H9 (cell line): ENCODE measurements at regions not wholly inside any gene's neighbourhood (a gene's known extent, or its start where the extent isn't known, plus 50 kb on each side); places are given as distances from the start of the nearest gene placed in this dataset.

Experiments
- DNase-seq: peaks from one replicate; pipeline ENCODE4 v3.0.0-alpha.2; 2017
- H2AFZ ChIP-seq: one replicate; pipeline ENCODE4 v1.6.1; 2013; ENCODE audit warnings: mild to moderate bottlenecking, low read length, control low read depth, moderate library complexity
- H2AK5ac ChIP-seq: 2 replicates; pipeline ENCODE4 v1.6.1; 2013; ENCODE audit warnings: low read length, control low read depth, mixed read lengths; ENCODE audit not compliant: insufficient read length
- H2BK120ac ChIP-seq: one replicate; pipeline ENCODE4 v1.6.1; 2013; ENCODE audit warnings: low read depth, mild to moderate bottlenecking, low read length, control low read depth, inconsistent platforms; ENCODE audit not compliant: poor library complexity, severe bottlenecking
- H2BK12ac ChIP-seq: 2 replicates; pipeline ENCODE4 v1.6.1; 2013; ENCODE audit warnings: low read length, control low read depth, mixed read lengths, low read depth; ENCODE audit not compliant: insufficient read length
- H2BK15ac ChIP-seq: 2 replicates; pipeline ENCODE4 v1.6.1; 2013; ENCODE audit warnings: low read depth, low read length, control low read depth
- H2BK20ac ChIP-seq: one replicate; pipeline ENCODE4 v1.6.1; 2013; ENCODE audit warnings: low read depth, mild to moderate bottlenecking, low read length, control low read depth, inconsistent platforms; ENCODE audit not compliant: poor library complexity, severe bottlenecking
- H2BK5ac ChIP-seq: 2 replicates; pipeline ENCODE4 v1.6.1; 2013; ENCODE audit warnings: low read length, control low read depth, mixed read lengths; ENCODE audit not compliant: insufficient read length
- H3K14ac ChIP-seq: 2 replicates; pipeline ENCODE4 v1.6.1; 2013; ENCODE audit warnings: low read length, control low read depth; ENCODE audit not compliant: insufficient read depth
- H3K18ac ChIP-seq: 2 replicates; pipeline ENCODE4 v1.6.1; 2013; ENCODE audit warnings: low read depth, mild to moderate bottlenecking, mixed read lengths, low read length, control low read depth; ENCODE audit not compliant: insufficient read length
- H3K23ac ChIP-seq: 2 replicates; pipeline ENCODE4 v1.6.1; 2013; ENCODE audit warnings: low read length, control low read depth, mixed read lengths, low read depth; ENCODE audit not compliant: insufficient read length
- H3K23me2 ChIP-seq: 2 replicates; pipeline ENCODE4 v1.6.1; 2013; ENCODE audit warnings: low read depth, mild to moderate bottlenecking, mixed read lengths, low read length, control low read depth; ENCODE audit not compliant: insufficient read length, poor library complexity, severe bottlenecking
- H3K27ac ChIP-seq: 2 replicates; pipeline ENCODE4 v1.5.1; 2013; ENCODE audit warnings: low read length, control low read depth, mixed read lengths, low read depth; ENCODE audit not compliant: insufficient read length
- H3K27me3 ChIP-seq: 2 replicates; pipeline ENCODE4 v1.6.1; 2013; ENCODE audit warnings: low read length, control low read depth, inconsistent platforms; ENCODE audit not compliant: insufficient read depth
- H3K4ac ChIP-seq: 2 replicates; pipeline ENCODE4 v1.6.1; 2013; ENCODE audit warnings: low read depth, mild to moderate bottlenecking, control low read depth, inconsistent platforms, low read length, moderate library complexity
- H3K4me1 ChIP-seq: 2 replicates; pipeline ENCODE4 v1.6.1; 2013; ENCODE audit warnings: low read length, control low read depth, inconsistent platforms; ENCODE audit not compliant: insufficient read depth
- H3K4me2 ChIP-seq: 2 replicates; pipeline ENCODE4 v1.6.1; 2013; ENCODE audit warnings: low read length, control low read depth, mixed read lengths; ENCODE audit not compliant: insufficient read length, insufficient read depth
- H3K56ac ChIP-seq: 2 replicates; pipeline ENCODE4 v1.6.1; 2013; ENCODE audit warnings: low read depth, mild to moderate bottlenecking, mixed read lengths, low read length, control low read depth; ENCODE audit not compliant: insufficient read length
- H3K79me1 ChIP-seq: 2 replicates; pipeline ENCODE4 v1.6.1; 2013; ENCODE audit warnings: low read depth, mild to moderate bottlenecking, moderate library complexity, low read length, control low read depth, inconsistent platforms; ENCODE audit not compliant: insufficient read depth, poor library complexity, severe bottlenecking
- H3K79me2 ChIP-seq: 2 replicates; pipeline ENCODE4 v1.6.1; 2013; ENCODE audit warnings: low read length, control low read depth, inconsistent platforms; ENCODE audit not compliant: insufficient read depth
- H3K9ac ChIP-seq: 2 replicates; pipeline ENCODE4 v1.6.1; 2013; ENCODE audit warnings: low read length, control low read depth, mixed read lengths; ENCODE audit not compliant: insufficient read length; ENCODE audit errors: extremely low read depth
- H3K9me3 ChIP-seq: one replicate; pipeline ENCODE4 v1.6.1; 2013; ENCODE audit warnings: low read depth, low read length, inconsistent platforms; ENCODE audit not compliant: control insufficient read depth
- H3T11ph ChIP-seq: one replicate; pipeline ENCODE4 v1.6.1; 2013; ENCODE audit warnings: mild to moderate bottlenecking, low read length, control low read depth, inconsistent platforms
- H4K20me1 ChIP-seq: one replicate; pipeline ENCODE4 v1.6.1; 2013; ENCODE audit not compliant: control insufficient read depth, insufficient read length, insufficient read depth
- H4K5ac ChIP-seq: 2 replicates; pipeline ENCODE4 v1.6.1; 2013; ENCODE audit warnings: low read depth, mild to moderate bottlenecking, mixed read lengths, low read length, control low read depth; ENCODE audit not compliant: insufficient read length
- H4K8ac ChIP-seq: replicated peaks from 2 replicates; pipeline ENCODE4 v1.6.1; 2013; ENCODE audit warnings: low read length, control low read depth, mixed read lengths, low read depth; ENCODE audit not compliant: insufficient read length
- H4K91ac ChIP-seq: 2 replicates; pipeline ENCODE4 v1.6.1; 2013; ENCODE audit warnings: low read depth, mild to moderate bottlenecking, moderate library complexity, mixed read lengths, low read length, control low read depth; ENCODE audit not compliant: insufficient read length
- H3K27ac Mint-ChIP-seq, 3 experiments: 2 replicates in 2 of 3; 3 replicates in 1 of 3; pipeline ENCODE4 v1.8.0; 2020 to 2021; ENCODE audit warnings: mixed read lengths in 3 of 3, mild to moderate bottlenecking in 1 of 3, moderate library complexity in 1 of 3
- H3K27me3 Mint-ChIP-seq: 2 replicates; pipeline ENCODE4 v1.8.0; 2021; ENCODE audit warnings: low read depth, mild to moderate bottlenecking, moderate library complexity, mixed read lengths
- H3K36me3 Mint-ChIP-seq, 3 experiments: 2 replicates in 2 of 3; 3 replicates in 1 of 3; pipeline ENCODE4 v1.8.0; 2020 to 2021; ENCODE audit warnings: low read depth in 3 of 3, mixed read lengths in 3 of 3; ENCODE audit not compliant: insufficient read depth in 1 of 3
- H3K4me1 Mint-ChIP-seq, 2 experiments: 2 replicates each; pipeline ENCODE4 v1.8.0; 2020; ENCODE audit warnings: mixed read lengths in 2 of 2
- H3K4me3 Mint-ChIP-seq, 2 experiments: 2 replicates in 1 of 2; 3 replicates in 1 of 2; pipeline ENCODE4 v1.8.0; 2020 to 2021; ENCODE audit warnings: mild to moderate bottlenecking in 2 of 2, mixed read lengths in 2 of 2, moderate library complexity in 1 of 2
- H3K9me3 Mint-ChIP-seq, 2 experiments: 2 replicates in 1 of 2; 3 replicates in 1 of 2; pipeline ENCODE4 v1.8.0; 2020; ENCODE audit warnings: mild to moderate bottlenecking in 2 of 2, mixed read lengths in 2 of 2, moderate library complexity in 1 of 2
- CTCF ChIP-seq: fragments of 200-600 bp; sonication (generic); conservative IDR thresholded peaks from 3 replicates; pipeline ENCODE4 v1.8.0; 2021; ENCODE audit warnings: antibody characterized with exemption, mild to moderate bottlenecking
- WGBS: extraction: QIAGEN DNeasy Blood & Tissue Kit; methylation state at CpG from one replicate; pipeline ENCODE4 v1.1.7; 2013; ENCODE audit warnings: missing lambda C conversion rate, low lambda C conversion rate, mixed read lengths; ENCODE audit not compliant: insufficient read length; ENCODE audit errors: extremely low coverage; 5-methylcytosine and 5-hydroxymethylcytosine counted together

DNA sequence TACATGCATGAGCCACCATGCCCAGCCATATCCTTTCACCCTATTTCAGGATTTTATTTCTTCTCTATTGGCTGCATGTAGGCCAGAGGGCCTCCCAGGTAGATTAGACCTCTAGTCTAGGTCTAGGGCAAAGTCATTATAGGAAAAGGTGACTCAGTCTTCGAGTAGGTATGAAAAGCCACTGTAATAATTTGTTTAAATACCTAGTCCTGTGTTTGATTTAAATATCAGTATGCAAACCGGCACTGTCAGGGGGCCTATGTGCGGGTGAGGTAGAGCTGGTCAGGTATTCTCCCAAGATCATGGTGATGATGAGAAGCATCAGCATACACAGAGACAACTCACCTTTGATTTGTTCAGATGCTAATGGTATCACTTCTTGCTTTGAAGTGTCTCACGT, 101.4 kb upstream of the UMPS start:
- WGBS: no CpG with 5 or more reads among the region's 4 CpGs
- no peak overlapping the region for H3K4ac ChIP-seq
- no peak overlapping the region for H3K23ac ChIP-seq
- no peak overlapping the region for H4K5ac ChIP-seq
- H4K8ac ChIP-seq: no peak overlapping the region
- no peak for TF ChIP-seq CTCF
- H3K23me2 ChIP-seq: no peaks in the 10 kb centered on the region
- H2BK12ac ChIP-seq: no peak overlapping the region
- Mint-ChIP-seq H3K27ac (no peak overlapping the region), H3K9me3 (no peaks in the 10 kb centered on the region), H3K27me3 (no peaks in the 10 kb centered on the region; the same call in 1 of the 2 replicates), H3K4me3 (no peak overlapping the region), H3K36me3 (peaks cover 0 to 2% (median 0%) of the 10 kb centered on the region in 3 experiments; a peak in 2 of 7 replicates), H3K4me1 (peaks cover 6 to 10% of the 10 kb centered on the region in 2 experiments; a peak in 3 of 4 replicates)
- no peak overlapping the region for H3K56ac ChIP-seq
- H3K9me3 ChIP-seq: no peaks in the 10 kb centered on the region
- no peak overlapping the region for H2AFZ ChIP-seq
- no peaks in the 10 kb centered on the region for H3K27me3 ChIP-seq
- no peak overlapping the region for H2BK5ac ChIP-seq
- no peak overlapping the region for H3K9ac ChIP-seq
- no peak overlapping the region for H2BK15ac ChIP-seq
- H3K27ac ChIP-seq: no peak overlapping the region
- H2BK120ac ChIP-seq: no peak overlapping the region
- H3K18ac ChIP-seq: no peak overlapping the region
- DNase-seq: no peak
- no peaks in the 10 kb centered on the region for H3K79me2 ChIP-seq
- H3K14ac ChIP-seq: no peak overlapping the region
- H2BK20ac ChIP-seq: no peak overlapping the region
- H3K4me1 ChIP-seq: peaks cover 2% of the 10 kb centered on the region; the same call in 1 of the 2 replicates
- H3K79me1 ChIP-seq: no peaks in the 10 kb centered on the region
- H4K20me1 ChIP-seq: no peaks in the 10 kb centered on the region
- no peak overlapping the region for H3K4me2 ChIP-seq
- no peak overlapping the region for H3T11ph ChIP-seq
- no peak overlapping the region for H2AK5ac ChIP-seq
- H4K91ac ChIP-seq: no peak overlapping the region
